ENCODE measurements at regions not wholly inside any gene's neighbourhood (a gene's known extent, or its start where the extent isn't known, plus 50 kb on each side); places are given as distances from the start of the nearest gene placed in this dataset.

GRCh38 chr2:34288016-34288415, 688.9 kb upstream of the FAM98A start:
- H3K4me3 ChIP-seq (ENCODE audit: low read depth, low read length, poor library complexity, severe bottlenecking), result no peak overlapping the region
- no peak for DNase-seq (ENCODE audit: low spot score)
- CTCF ChIA-PET (ENCODE audit: unreplicated experiment), result no interaction called here
- intact Hi-C loops (cut with micrococcal nuclease; ENCODE audit: unreplicated experiment), result no loop called here
- H3K9me2 ChIP-seq (ENCODE audit: insufficient read depth, low read length), result no peaks in the 10 kb centered on the region
- no peak overlapping the region for H2AFZ ChIP-seq (ENCODE audit: low read length)
- H3K4me1 ChIP-seq (ENCODE audit: insufficient read depth, low read length, poor library complexity, severe bottlenecking), result no peaks in the 10 kb centered on the region
- H3K4me2 ChIP-seq (ENCODE audit: low read length), result no peak overlapping the region
- no peaks in the 10 kb centered on the region for H4K20me1 ChIP-seq (ENCODE audit: insufficient read depth, low read length)
- no peak for TF ChIP-seq CTCF (conservative IDR thresholded peaks at IDR 0.05; ENCODE audit: low read length)
- TF ChIP-seq EZH2phosphoT487 (IDR thresholded peaks at IDR 0.05; ENCODE audit: borderline replicate concordance, low read depth, low read length), result no peak
- BruUV-seq (replicated peaks), result no TSS peak
- no peaks in the 10 kb centered on the region for H3K79me2 ChIP-seq (ENCODE audit: insufficient read depth, low read depth, low read length)
- H3K36me3 ChIP-seq (ENCODE audit: insufficient read depth, low read length), result no peaks in the 10 kb centered on the region
- H3K27ac ChIP-seq (ENCODE audit: low read depth, low read length, poor library complexity, severe bottlenecking), result no peak overlapping the region
- POLR2A ChIA-PET, result interaction anchor here (1.1 kb wide), 1 partner anchor 14 kb away, joined by 3 read pairs; no protein-coding TSS in a partner anchor
- H3K9me3 ChIP-seq (ENCODE audit: low read length), result no peaks in the 10 kb centered on the region

GRCh38 chr2:34280606-34281005, 681.5 kb upstream of the FAM98A start:
- CTCF ChIA-PET (ENCODE audit: unreplicated experiment), result no interaction called here

More at GRCh38 chr2:34280606-34281005, 681.5 kb upstream of the FAM98A start:
- Histone ChIP-seq H3K4me2 (ENCODE audit: low read length) (no peak overlapping the region), H3K9me3 (ENCODE audit: low read length) (no peaks in the 10 kb centered on the region), H3K79me2 (ENCODE audit: insufficient read depth, low read depth, low read length) (no peaks in the 10 kb centered on the region), H2AFZ (ENCODE audit: low read length) (no peak overlapping the region), H3K4me3 (ENCODE audit: low read depth, low read length, poor library complexity, severe bottlenecking) (no peak overlapping the region), H4K20me1 (ENCODE audit: insufficient read depth, low read length) (no peaks in the 10 kb centered on the region), H3K9me2 (ENCODE audit: insufficient read depth, low read length) (no peaks in the 10 kb centered on the region), H3K27ac (ENCODE audit: low read depth, low read length, poor library complexity, severe bottlenecking) (no peak overlapping the region), H3K36me3 (ENCODE audit: insufficient read depth, low read length) (no peaks in the 10 kb centered on the region), H3K4me1 (ENCODE audit: insufficient read depth, low read length, poor library complexity, severe bottlenecking) (no peaks in the 10 kb centered on the region)
- POLR2A ChIA-PET, result no interaction called here
- no peak for DNase-seq (ENCODE audit: low spot score)
- no peak for TF ChIP-seq EZH2phosphoT487 (IDR thresholded peaks at IDR 0.05; ENCODE audit: borderline replicate concordance, low read depth, low read length)
- no peak for TF ChIP-seq CTCF (conservative IDR thresholded peaks at IDR 0.05; ENCODE audit: low read length)
- intact Hi-C loops (cut with micrococcal nuclease; ENCODE audit: unreplicated experiment), result no loop called here
- no TSS peak for BruUV-seq (replicated peaks)

All from OCI-LY7 (cell line).